ENCODE measurements at regions not wholly inside any gene's neighbourhood (a gene's known extent, or its start where the extent isn't known, plus 50 kb on each side); places are given as distances from the start of the nearest gene placed in this dataset.

- TF ChIP-seq, protein P1, sequence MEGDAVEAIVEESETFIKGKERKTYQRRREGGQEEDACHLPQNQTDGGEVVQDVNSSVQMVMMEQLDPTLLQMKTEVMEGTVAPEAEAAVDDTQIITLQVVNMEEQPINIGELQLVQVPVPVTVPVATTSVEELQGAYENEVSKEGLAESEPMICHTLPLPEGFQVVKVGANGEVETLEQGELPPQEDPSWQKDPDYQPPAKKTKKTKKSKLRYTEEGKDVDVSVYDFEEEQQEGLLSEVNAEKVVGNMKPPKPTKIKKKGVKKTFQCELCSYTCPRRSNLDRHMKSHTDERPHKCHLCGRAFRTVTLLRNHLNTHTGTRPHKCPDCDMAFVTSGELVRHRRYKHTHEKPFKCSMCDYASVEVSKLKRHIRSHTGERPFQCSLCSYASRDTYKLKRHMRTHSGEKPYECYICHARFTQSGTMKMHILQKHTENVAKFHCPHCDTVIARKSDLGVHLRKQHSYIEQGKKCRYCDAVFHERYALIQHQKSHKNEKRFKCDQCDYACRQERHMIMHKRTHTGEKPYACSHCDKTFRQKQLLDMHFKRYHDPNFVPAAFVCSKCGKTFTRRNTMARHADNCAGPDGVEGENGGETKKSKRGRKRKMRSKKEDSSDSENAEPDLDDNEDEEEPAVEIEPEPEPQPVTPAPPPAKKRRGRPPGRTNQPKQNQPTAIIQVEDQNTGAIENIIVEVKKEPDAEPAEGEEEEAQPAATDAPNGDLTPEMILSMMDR (conservative IDR thresholded peaks at IDR 0.05; ENCODE audit: low read depth, low read length) = no peak
- no peak for TF ChIP-seq EZH2 (IDR thresholded peaks at IDR 0.05; ENCODE audit: low read length, unreplicated experiment)
Observed at GRCh38 chr2:114056294-114057143, 166.6 kb downstream of the ACTR3 start.

All from PC-3 (cell line).